Ovary (tissue), 7 donors: ENCODE measurements at regions not wholly inside any gene's neighbourhood (a gene's known extent, or its start where the extent isn't known, plus 50 kb on each side); places are given as distances from the start of the nearest gene placed in this dataset.

Experiments
- DNase-seq, 5 donors: peaks; one replicate each; pipeline ENCODE4 v3.0.0-alpha.2; 2019 to 2020
- H3K27ac ChIP-seq, 2 donors: fragments of 200-600 bp; one replicate each; pipeline versions ENCODE4 v1.5.1 to v1.8.0; 2019 to 2022
- H3K27me3 ChIP-seq: fragments of 200-600 bp; one replicate; pipeline ENCODE4 v1.8.0; 2022
- H3K36me3 ChIP-seq: fragments of 200-600 bp; sonication (generic); one replicate; pipeline ENCODE4 v1.5.1; 2019
- H3K4me1 ChIP-seq: one replicate; pipeline ENCODE4 v1.8.1; 2013; ENCODE audit warnings: mild to moderate bottlenecking, moderate library complexity; ENCODE audit not compliant: insufficient read depth
- H3K4me3 ChIP-seq: fragments of 200-600 bp; sonication (generic); one replicate; pipeline ENCODE4 v1.5.1; 2017
- H3K9me3 ChIP-seq, 2 donors: fragments of 200-600 bp in 1 of 2; sonication (generic) in 1 of 2; one replicate each; pipeline versions ENCODE4 v1.5.1 to v1.8.1; 2013 to 2019; ENCODE audit warnings: mild to moderate bottlenecking in 1 of 2, moderate library complexity in 1 of 2
- EP300 ChIP-seq: sonication (generic); formaldehyde crosslinking; IDR thresholded peaks from one replicate; pipeline ENCODE4 v1.6.1; 2017; ENCODE audit warnings: antibody characterized with exemption
- POLR2A ChIP-seq: fragments of 450-650 bp; IDR thresholded peaks from one replicate; pipeline ENCODE4 v1.6.1; 2017; ENCODE audit warnings: antibody characterized with exemption, mild to moderate bottlenecking, moderate library complexity
- WGBS, 3 donors: extraction: QIAGEN DNeasy Blood & Tissue Kit in 1 of 3; methylation state at CpG; one replicate each; pipeline versions ENCODE4 v1.1.5 to v1.1.7; 2013 to 2017; 5-methylcytosine and 5-hydroxymethylcytosine counted together
- intact Hi-C, 4 donors: fragments of 100-400 bp; cut with DNase I; formaldehyde crosslinking; loops; one replicate each; pipeline versions ENCODE4 v1.11.0 to v1.15.1; 2022 to 2023
- TF ChIP-seq, protein P1 (sequence below), 3 donors: fragments of 450-650 bp in 2 of 3; fragments of 200-600 bp in 1 of 3; IDR thresholded peaks; one replicate each; pipeline versions ENCODE4 v1.5.1 to v1.8.0; 2016 to 2022; ENCODE audit warnings: antibody characterized with exemption in 3 of 3, mild to moderate bottlenecking in 1 of 3
- donor health status: DM: no; HTN: no; CAD: no; lungs with moderate emphysema.
- donor health status: DM: no; HTN: no; CAD: no.
- donor health status: Bipolar disorder and iron deficiency.
- donor health status: DM: no; HTN: no; CAD: no.
- donor health status: DM: yes; HTN: yes; CAD: no.

- Histone ChIP-seq H3K9me3 (no peaks in the 10 kb centered on the region), H3K27ac (peak overlapping the region; percentile 32 to 64), H3K36me3 (no peaks in the 10 kb centered on the region), H3K27me3 (no peaks in the 10 kb centered on the region), H3K4me1 (peaks cover 15% of the 10 kb centered on the region), H3K4me3 (no peak overlapping the region)
- intact Hi-C loops = loop anchor here in 2 of 4 donors (2.0 to 10.0 kb wide), 4 partner anchors 189 to 841 kb away; partner anchors contain the start of gene USP12 (in 1 of the 2)
- no peak for DNase-seq
- TF ChIP-seq EP300 (no peak), POLR2A (no peak)
- TF ChIP-seq, protein P1, sequence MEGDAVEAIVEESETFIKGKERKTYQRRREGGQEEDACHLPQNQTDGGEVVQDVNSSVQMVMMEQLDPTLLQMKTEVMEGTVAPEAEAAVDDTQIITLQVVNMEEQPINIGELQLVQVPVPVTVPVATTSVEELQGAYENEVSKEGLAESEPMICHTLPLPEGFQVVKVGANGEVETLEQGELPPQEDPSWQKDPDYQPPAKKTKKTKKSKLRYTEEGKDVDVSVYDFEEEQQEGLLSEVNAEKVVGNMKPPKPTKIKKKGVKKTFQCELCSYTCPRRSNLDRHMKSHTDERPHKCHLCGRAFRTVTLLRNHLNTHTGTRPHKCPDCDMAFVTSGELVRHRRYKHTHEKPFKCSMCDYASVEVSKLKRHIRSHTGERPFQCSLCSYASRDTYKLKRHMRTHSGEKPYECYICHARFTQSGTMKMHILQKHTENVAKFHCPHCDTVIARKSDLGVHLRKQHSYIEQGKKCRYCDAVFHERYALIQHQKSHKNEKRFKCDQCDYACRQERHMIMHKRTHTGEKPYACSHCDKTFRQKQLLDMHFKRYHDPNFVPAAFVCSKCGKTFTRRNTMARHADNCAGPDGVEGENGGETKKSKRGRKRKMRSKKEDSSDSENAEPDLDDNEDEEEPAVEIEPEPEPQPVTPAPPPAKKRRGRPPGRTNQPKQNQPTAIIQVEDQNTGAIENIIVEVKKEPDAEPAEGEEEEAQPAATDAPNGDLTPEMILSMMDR (IDR thresholded peaks at IDR 0.05) = no peak
- WGBS, 3 donors = 68 to 80% (median 71%) methylated on average over 12 of the region's 12 CpGs
Measured at GRCh38 chr13:26983543-26984320, 187.9 kb downstream of the USP12 start.

- Histone ChIP-seq H3K4me1 (peaks cover 15% of the 10 kb centered on the region), H3K9me3 (no peaks in the 10 kb centered on the region), H3K27me3 (no peaks in the 10 kb centered on the region), H3K27ac (no peak overlapping the region), H3K4me3 (no peak overlapping the region), H3K36me3 (no peaks in the 10 kb centered on the region)
- no peak for DNase-seq
- WGBS, 3 donors = 44 to 59% (median 50%) methylated on average over 18 of the region's 18 CpGs
- intact Hi-C loops = loop anchor here in 2 of 4 donors (5.0 to 10.0 kb wide), 3 partner anchors 192 to 844 kb away; partner anchors contain the start of gene USP12 (in 1 of the 2)
- TF ChIP-seq POLR2A (no peak), EP300 (no peak)
- TF ChIP-seq, protein P1 (IDR thresholded peaks at IDR 0.05) = no peak
Measured at GRCh38 chr13:26980099-26981031, 191.2 kb downstream of the USP12 start.

GRCh38 chr13:26979334-26979733 is 192.3 kb downstream of the USP12 start:
- no peaks in the 10 kb centered on the region for H3K27me3 ChIP-seq
- no peaks in the 10 kb centered on the region for H3K36me3 ChIP-seq
- no peaks in the 10 kb centered on the region for H3K9me3 ChIP-seq
- no peak for DNase-seq
- H3K4me1 ChIP-seq = peaks cover 15% of the 10 kb centered on the region
- no peak overlapping the region for H3K27ac ChIP-seq
- H3K4me3 ChIP-seq = no peak overlapping the region
- 85 to 89% (median 87%) methylated on average over 8 of the region's 8 CpGs for WGBS, 3 donors
- TF ChIP-seq, protein P1 (IDR thresholded peaks at IDR 0.05) = no peak
- no peak for TF ChIP-seq POLR2A
- no peak for TF ChIP-seq EP300
- intact Hi-C loops = loop anchor here in 1 of 4 donors (10.0 kb wide), 1 partner anchor 295 kb away; the partner anchor contains the start of gene RASL11A

DNA sequence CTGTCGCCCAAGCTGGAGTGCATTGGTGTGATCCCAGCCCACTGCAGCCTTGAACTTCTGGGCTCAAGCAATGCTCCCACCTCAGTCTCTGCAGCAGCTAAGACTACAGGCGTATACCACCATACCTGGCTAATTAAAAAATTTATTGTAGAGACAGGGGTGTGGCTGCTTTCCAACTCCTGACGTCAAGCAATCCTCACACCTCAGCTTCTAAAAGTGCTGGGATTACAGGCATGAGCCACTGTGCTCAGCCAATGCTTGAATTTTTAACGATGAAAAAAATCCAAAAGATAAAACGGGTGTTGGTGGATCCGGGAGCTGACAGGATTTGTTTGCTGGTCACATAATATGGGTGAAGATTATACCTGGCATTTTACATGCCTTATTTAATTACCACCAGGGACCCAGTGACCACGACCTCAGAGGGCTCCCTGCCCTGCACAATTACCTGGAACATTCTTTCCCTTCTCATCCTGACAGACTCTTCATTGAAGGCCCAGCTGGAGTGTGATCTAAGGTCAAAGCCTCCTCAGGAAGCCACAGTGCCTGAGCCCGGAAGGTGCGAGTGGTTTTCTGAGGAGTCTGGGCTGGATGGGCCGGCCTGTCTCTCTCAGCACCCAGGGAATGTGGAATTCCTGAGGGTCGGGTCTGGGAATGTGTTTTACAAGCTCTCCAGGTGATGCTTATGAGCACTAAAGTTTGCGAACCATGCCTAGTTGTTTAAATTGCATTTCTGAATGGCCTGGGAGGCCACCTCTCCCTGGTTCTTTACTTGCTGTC is 193.3 kb downstream of the USP12 start:
- no peaks in the 10 kb centered on the region for H3K27me3 ChIP-seq
- peaks cover 12% of the 10 kb centered on the region for H3K4me1 ChIP-seq
- no peaks in the 10 kb centered on the region for H3K36me3 ChIP-seq
- 69 to 74% (median 70%) methylated on average over 12 of the region's 12 CpGs for WGBS, 3 donors
- no peaks in the 10 kb centered on the region for H3K9me3 ChIP-seq
- no peak for DNase-seq
- no peak overlapping the region for H3K27ac ChIP-seq
- TF ChIP-seq, protein P1 (IDR thresholded peaks at IDR 0.05) = no peak
- TF ChIP-seq EP300 (no peak), POLR2A (no peak)
- H3K4me3 ChIP-seq = no peak overlapping the region
- intact Hi-C loops = loop anchor here in 1 of 4 donors (10.0 kb wide), 1 partner anchor 297 kb away; the partner anchor contains the start of gene RASL11A
